OCI-LY1 (cell line): ENCODE measurements at regions not wholly inside any gene's neighbourhood (a gene's known extent, or its start where the extent isn't known, plus 50 kb on each side); places are given as distances from the start of the nearest gene placed in this dataset.

Experiments used
- H2AFZ ChIP-seq: fragments of 200-600 bp; sonication (generic), shearing (Covaris generic); 2 replicates; pipeline ENCODE4 v1.6.0; 2014; ENCODE audit warnings: antibody characterized with exemption, mild to moderate bottlenecking, low read length
- H3F3A ChIP-seq: fragments of 200-600 bp; sonication (generic), shearing (Covaris generic); 2 replicates; pipeline ENCODE4 v1.6.0; 2014; ENCODE audit warnings: mild to moderate bottlenecking, antibody characterized with exemption, low read length, moderate library complexity; ENCODE audit not compliant: insufficient read depth
- H3K27ac ChIP-seq: fragments of 200-600 bp; sonication (generic); 2 replicates; pipeline ENCODE4 v1.5.1; 2014; ENCODE audit warnings: low read length, mixed run types, mild to moderate bottlenecking, low read depth; ENCODE audit not compliant: poor library complexity, severe bottlenecking
- H3K27me3 ChIP-seq: fragments of 200-600 bp; sonication (generic); 2 replicates; pipeline ENCODE4 v1.6.0; 2014; ENCODE audit warnings: antibody characterized with exemption, mild to moderate bottlenecking, low read length, moderate library complexity; ENCODE audit not compliant: insufficient read depth
- H3K36me3 ChIP-seq: fragments of 200-600 bp; sonication (generic); 2 replicates; pipeline ENCODE4 v1.6.1; 2014; ENCODE audit warnings: mild to moderate bottlenecking, antibody characterized with exemption, low read length, moderate library complexity, mixed read lengths; ENCODE audit not compliant: insufficient read depth
- H3K4me1 ChIP-seq: fragments of 200-600 bp; sonication (generic); 2 replicates; pipeline ENCODE4 v1.5.1; 2014; ENCODE audit warnings: mild to moderate bottlenecking, low read length, moderate library complexity; ENCODE audit not compliant: insufficient read depth, severe bottlenecking
- H3K4me2 ChIP-seq: fragments of 200-600 bp; sonication (generic), shearing (Covaris generic); 2 replicates; pipeline ENCODE4 v1.6.1; 2014; ENCODE audit warnings: low read length
- H3K4me3 ChIP-seq: fragments of 200-600 bp; sonication (generic); 2 replicates; pipeline ENCODE4 v1.5.1; 2014; ENCODE audit warnings: low read length, low read depth, mild to moderate bottlenecking, mixed read lengths; ENCODE audit not compliant: poor library complexity, severe bottlenecking
- H3K79me2 ChIP-seq: fragments of 200-600 bp; shearing (Covaris generic); 2 replicates; pipeline ENCODE4 v1.6.1; 2016; ENCODE audit warnings: mixed run types, low read length, mixed read lengths; ENCODE audit not compliant: insufficient read depth
- H3K9ac ChIP-seq: fragments of 200-600 bp; sonication (generic), shearing (Covaris generic); 2 replicates; pipeline ENCODE4 v1.6.1; 2014; ENCODE audit warnings: mild to moderate bottlenecking, low read length, mixed read lengths
- H3K9me2 ChIP-seq: fragments of 200-600 bp; sonication (generic), shearing (Covaris generic); 2 replicates; pipeline ENCODE4 v1.6.1; 2014; ENCODE audit warnings: low read depth, mild to moderate bottlenecking, low read length, mixed read lengths
- H3K9me3 ChIP-seq: fragments of 200-600 bp; shearing (Covaris generic); 2 replicates; pipeline ENCODE4 v1.6.1; 2014; ENCODE audit warnings: low read length, mixed read lengths
- H4K20me1 ChIP-seq: fragments of 200-600 bp; sonication (generic), shearing (Covaris generic); 2 replicates; pipeline ENCODE4 v1.6.0; 2016; ENCODE audit warnings: mild to moderate bottlenecking, low read length; ENCODE audit not compliant: insufficient read depth
- CTCF ChIP-seq: fragments of 200-600 bp; sonication (generic), shearing (Covaris generic); IDR thresholded peaks from 2 replicates; pipeline ENCODE4 v1.5.1; 2017; ENCODE audit warnings: mild to moderate bottlenecking, antibody characterized with exemption, low read length, moderate library complexity, mixed read lengths
- EZH2 ChIP-seq: fragments of 200-600 bp; sonication (generic), shearing (Covaris generic); IDR thresholded peaks from 2 replicates; pipeline ENCODE4 v1.8.0; 2017; ENCODE audit warnings: borderline replicate concordance, mixed run types, mild to moderate bottlenecking, antibody characterized with exemption, low read length, moderate library complexity, mixed read lengths

GRCh38 chr20:11064946-11065345 is 391.1 kb upstream of the JAG1 start:
- H3K4me3 ChIP-seq = no peak overlapping the region
- no peak overlapping the region for H3K27ac ChIP-seq
- no peak overlapping the region for H3K9ac ChIP-seq
- no peaks in the 10 kb centered on the region for H3K9me2 ChIP-seq
- no peak for TF ChIP-seq EZH2
- TF ChIP-seq CTCF = no peak
- no peak overlapping the region for H2AFZ ChIP-seq
- no peaks in the 10 kb centered on the region for H3K9me3 ChIP-seq
- no peak overlapping the region for H3K4me2 ChIP-seq
- no peaks in the 10 kb centered on the region for H3K4me1 ChIP-seq
- no peaks in the 10 kb centered on the region for H3K79me2 ChIP-seq
- no peaks in the 10 kb centered on the region for H4K20me1 ChIP-seq
- H3F3A ChIP-seq = no peaks in the 10 kb centered on the region
- no peaks in the 10 kb centered on the region for H3K27me3 ChIP-seq
- H3K36me3 ChIP-seq = no peaks in the 10 kb centered on the region

GRCh38 chr20:11067359-11067758 is 393.6 kb upstream of the JAG1 start:
- H3F3A ChIP-seq = no peaks in the 10 kb centered on the region
- H3K36me3 ChIP-seq = no peaks in the 10 kb centered on the region
- H4K20me1 ChIP-seq = no peaks in the 10 kb centered on the region
- no peaks in the 10 kb centered on the region for H3K4me1 ChIP-seq
- H3K9ac ChIP-seq = no peak overlapping the region
- no peak overlapping the region for H2AFZ ChIP-seq
- no peak overlapping the region for H3K4me3 ChIP-seq
- H3K9me2 ChIP-seq = no peaks in the 10 kb centered on the region
- no peaks in the 10 kb centered on the region for H3K9me3 ChIP-seq
- no peaks in the 10 kb centered on the region for H3K79me2 ChIP-seq
- H3K27me3 ChIP-seq = no peaks in the 10 kb centered on the region
- H3K27ac ChIP-seq = no peak overlapping the region
- TF ChIP-seq EZH2 (no peak), CTCF (no peak)
- no peak overlapping the region for H3K4me2 ChIP-seq

GRCh38 chr20:11072982-11073381 is 399.2 kb upstream of the JAG1 start:
- H3K4me3 ChIP-seq = no peak overlapping the region
- no peaks in the 10 kb centered on the region for H3K36me3 ChIP-seq
- H3K9me2 ChIP-seq = no peaks in the 10 kb centered on the region

More at GRCh38 chr20:11072982-11073381, 399.2 kb upstream of the JAG1 start:
- no peak overlapping the region for H3K4me2 ChIP-seq
- no peaks in the 10 kb centered on the region for H4K20me1 ChIP-seq
- H2AFZ ChIP-seq = no peak overlapping the region
- no peaks in the 10 kb centered on the region for H3K27me3 ChIP-seq
- no peaks in the 10 kb centered on the region for H3F3A ChIP-seq
- no peak overlapping the region for H3K9ac ChIP-seq
- no peaks in the 10 kb centered on the region for H3K4me1 ChIP-seq
- no peaks in the 10 kb centered on the region for H3K9me3 ChIP-seq
- H3K79me2 ChIP-seq = no peaks in the 10 kb centered on the region
- no peak for TF ChIP-seq CTCF
- no peak for TF ChIP-seq EZH2
- no peak overlapping the region for H3K27ac ChIP-seq
